ENCODE measurements at regions not wholly inside any gene's neighbourhood (a gene's known extent, or its start where the extent isn't known, plus 50 kb on each side); places are given as distances from the start of the nearest gene placed in this dataset.

DNA sequence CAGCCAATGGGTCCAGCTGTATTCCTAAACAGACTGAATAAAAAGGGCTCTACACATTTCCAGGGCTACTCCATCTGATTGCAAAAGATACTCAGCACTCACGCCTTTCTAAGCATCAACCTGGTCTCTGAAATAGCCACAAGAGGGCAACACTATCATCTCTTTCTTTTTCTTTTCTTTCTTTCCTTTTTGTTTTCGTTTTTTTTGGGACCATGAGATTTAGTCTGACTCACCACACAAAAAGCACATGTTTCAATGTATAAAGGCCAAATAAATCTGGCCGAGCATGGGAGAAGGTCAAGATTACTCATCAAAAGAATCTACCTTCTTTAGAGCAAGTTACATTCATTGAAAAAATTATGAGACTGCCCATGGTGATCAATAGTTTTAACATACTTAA lies 805.6 kb upstream of the ARGLU1 start:
- ATAC-seq = no peak

- ATAC-seq = no peak
These were observed 802.3 kb upstream of the ARGLU1 start for GRCh38 chr13:107370015-107370785.

- ATAC-seq = no peak
These were observed 799.3 kb upstream of the ARGLU1 start for GRCh38 chr13:107367258-107367657.

DNA sequence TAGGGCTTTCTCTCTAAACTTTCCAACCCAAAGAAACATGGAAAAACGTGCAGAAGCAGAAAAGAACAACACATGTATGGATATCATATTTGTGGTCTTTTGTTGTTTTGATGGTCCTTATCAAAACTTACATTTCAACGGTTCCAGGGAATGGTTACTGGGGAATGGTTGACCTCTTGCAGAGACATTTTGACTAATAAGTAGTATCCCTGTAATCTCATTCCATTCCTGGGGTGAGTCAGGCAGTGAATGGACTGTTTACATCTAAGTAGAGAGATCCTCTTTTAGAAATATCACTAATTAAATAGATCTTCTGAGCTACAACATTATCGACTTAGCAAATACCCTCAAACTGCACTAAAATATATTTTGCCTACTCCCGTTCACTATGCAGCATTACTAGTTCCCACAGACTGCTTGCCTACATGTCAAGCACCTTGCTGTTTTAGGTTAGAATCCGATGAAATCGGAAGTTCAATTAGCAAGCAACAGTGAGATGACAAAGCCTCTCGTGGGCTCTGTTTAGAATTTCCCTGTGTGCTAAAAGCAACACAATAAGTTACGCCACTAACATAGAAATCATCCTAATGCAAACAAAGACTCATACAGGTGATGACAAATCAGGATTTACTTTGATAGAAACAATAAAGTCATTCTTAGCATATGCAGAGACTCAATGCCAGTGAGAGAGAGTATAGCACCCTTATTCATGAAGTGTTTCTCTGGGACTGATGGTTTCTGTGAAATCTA lies 797.7 kb upstream of the ARGLU1 start:
- ATAC-seq = no peak

- no peak for ATAC-seq
These were observed 796.7 kb upstream of the ARGLU1 start for GRCh38 chr13:107364658-107365057.

GRCh38 chr13:107361666-107362065 lies 793.7 kb upstream of the ARGLU1 start:
- ATAC-seq = no peak

GRCh38 chr13:107360010-107360409 lies 792.1 kb upstream of the ARGLU1 start:
- no peak for ATAC-seq

DNA sequence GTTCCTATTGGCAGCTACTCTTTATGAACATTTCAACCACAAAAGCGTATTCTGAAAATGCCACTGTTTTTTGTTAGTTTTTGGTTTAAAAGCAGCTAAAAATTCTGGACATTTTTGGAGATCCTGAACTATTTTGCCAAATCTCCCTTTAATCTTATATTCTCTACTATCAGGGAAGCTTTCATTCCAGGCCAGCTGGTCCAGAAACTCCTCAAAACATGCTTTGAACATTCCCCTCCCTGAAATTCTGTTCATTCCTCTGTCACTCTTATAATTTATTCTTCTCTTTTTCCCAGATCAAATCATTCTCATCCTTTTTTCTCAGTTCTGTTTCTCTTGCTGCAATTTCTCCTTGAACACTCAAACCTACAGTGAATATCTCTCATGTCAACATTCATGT lies 790.9 kb upstream of the ARGLU1 start:
- no peak for ATAC-seq

DNA sequence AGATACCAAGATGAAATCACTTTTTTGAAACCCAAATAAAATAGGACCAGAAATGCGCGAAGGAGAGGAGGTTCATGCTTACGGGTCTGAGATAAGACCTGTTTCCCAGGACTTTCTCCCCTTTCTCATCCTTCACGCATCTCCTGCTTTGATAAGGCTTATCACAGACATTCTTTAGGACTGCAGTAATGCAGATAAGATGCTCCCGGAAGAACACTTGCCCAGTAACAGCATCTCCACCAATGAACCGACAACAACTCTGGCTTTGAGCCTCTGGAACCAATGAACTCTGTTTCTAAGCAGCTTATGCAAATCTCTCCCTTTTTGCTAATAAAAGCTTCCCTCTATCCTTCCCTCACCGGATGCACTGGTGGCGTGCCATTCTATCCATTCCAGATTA lies 783.4 kb upstream of the ARGLU1 start:
- ATAC-seq = no peak

- ATAC-seq = no peak
These were observed 781.0 kb upstream of the ARGLU1 start for GRCh38 chr13:107348925-107349324.

DNA sequence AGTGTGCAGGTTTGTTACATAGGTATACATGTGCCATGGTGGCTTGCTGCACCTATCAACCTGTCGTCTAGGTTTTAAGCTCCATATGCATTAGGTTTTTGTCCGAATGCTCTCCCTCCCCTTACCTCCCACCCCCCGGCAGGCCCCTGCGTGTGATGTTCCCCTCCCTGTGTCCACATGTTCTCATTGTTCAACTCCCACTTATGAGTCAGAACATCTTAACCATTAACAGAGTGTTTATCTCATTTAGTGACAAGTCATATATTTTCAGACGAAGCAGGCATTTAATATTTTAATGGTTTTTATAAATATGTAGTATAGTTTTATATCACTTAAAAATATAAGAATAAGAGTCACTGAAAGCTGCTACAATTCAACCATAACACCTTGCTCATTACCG lies 780.5 kb upstream of the ARGLU1 start:
- no peak for ATAC-seq

- no peak for ATAC-seq
These were observed 779.9 kb upstream of the ARGLU1 start for GRCh38 chr13:107347641-107348369.

DNA sequence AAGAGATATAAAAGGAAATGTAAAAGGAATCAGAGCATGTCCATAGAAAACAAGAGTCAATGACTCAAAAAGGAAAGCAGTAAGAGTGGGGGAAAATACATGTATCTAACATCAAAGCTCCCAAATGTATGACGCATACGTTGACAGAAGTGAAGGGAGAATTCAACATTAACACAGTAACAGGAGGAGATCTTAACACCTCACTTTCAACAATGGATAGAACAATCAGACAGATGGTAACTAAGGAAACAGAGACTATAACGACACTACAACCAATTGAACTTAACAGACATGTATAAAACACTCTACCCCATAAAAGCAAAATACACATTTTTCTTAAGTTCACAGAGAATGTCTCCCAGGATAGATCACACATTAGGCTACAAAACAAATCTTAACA lies 774.8 kb upstream of the ARGLU1 start:
- no peak for ATAC-seq

DNA sequence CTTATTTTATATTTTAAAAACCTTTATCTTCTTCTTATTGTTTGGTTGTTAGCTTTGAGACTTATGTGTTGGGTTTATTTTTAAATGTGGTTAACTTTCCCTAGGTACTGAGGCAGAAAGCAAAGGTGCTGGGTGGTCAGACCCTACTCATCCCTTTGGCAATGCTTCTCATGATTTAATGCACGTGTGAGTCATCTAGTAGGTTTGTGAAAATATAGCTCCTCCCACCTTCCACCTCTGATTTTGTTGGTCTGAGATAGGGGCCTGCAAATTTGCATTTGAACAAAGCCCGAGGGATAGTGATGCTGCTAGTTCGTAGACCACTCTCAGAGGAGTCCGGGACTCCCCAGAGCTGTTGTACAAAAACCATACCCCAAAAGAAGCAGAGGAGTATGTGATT lies 771.3 kb upstream of the ARGLU1 start:
- ATAC-seq = no peak

DNA sequence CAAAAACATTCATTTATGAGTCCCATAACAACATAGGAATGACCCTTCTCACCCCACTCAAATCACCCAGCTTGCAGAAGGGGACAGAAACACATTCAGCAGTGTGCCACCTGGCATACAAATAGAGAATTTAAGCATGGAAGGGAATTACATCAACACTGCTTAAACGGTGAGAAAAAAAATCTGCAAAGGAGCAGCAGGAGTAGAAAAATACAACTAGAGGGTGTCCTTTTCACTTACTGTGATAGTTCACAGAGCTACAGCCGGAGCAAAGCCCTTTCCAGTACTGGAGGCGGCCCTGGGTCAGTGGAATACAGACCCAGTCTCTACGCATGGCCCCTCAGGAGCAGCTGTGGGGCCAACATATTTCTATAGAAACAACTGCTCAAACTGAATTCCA lies 764.3 kb upstream of the ARGLU1 start:
- ATAC-seq = no peak

- no peak for ATAC-seq
These were observed 763.4 kb upstream of the ARGLU1 start for GRCh38 chr13:107331359-107331758.

DNA sequence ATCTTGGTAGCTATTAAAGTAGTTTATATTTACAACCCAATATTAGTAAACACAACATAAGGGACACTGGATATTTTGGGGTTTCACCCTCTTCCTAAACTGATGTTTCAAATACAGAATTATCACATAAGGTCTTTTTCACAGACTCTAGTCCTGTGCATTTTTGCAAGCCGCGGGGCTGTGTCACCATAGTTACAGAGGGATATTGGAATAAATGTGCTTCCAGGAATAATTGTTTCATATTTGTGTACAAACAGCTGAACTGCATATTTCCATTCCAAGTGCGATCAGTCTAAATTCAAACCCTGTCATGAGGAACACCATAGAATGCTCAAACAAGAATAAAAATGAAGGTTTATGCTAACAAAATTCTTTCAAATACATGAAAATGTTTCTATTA lies 762.5 kb upstream of the ARGLU1 start:
- ATAC-seq = no peak

GRCh38 chr13:107329991-107330390 lies 762.1 kb upstream of the ARGLU1 start:
- no peak for ATAC-seq

GRCh38 chr13:107324416-107325204 lies 756.7 kb upstream of the ARGLU1 start:
- no peak for ATAC-seq

DNA sequence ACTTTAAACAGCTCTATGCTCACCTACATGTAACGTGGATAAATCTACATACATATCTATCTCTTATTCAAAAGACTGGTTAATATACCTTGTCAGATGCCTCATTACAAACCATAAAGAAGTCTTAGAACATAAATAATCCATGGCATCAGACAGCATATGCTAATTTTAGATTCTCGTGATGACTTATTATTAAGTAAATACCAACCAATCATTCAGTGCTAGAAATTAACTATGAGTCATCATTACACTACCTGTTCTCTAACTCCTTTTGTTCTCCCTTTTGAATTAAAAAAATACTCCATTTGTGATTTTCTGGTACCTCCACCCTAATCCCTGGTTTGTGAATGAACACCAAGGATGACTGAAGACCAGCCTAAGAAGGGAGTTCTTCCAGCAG lies 754.3 kb upstream of the ARGLU1 start:
- no peak for ATAC-seq

DNA sequence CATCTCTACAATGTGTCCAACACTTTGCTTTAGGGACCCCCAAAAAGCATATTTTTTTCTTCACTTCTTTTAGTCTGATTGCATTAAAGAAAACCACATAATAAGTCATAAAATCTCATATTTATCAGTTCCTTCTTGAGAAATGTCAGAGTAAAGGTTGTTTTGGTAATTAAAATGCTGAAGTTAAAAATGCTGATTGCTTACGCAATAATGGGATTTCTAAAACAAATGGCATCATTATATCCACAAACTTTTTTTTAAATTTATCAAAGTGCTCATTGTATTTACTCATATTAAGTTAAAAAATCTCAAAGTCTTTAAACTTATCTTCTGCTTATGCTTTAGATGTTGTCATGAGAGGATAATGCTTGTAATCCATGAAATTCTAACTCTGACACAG lies 737.2 kb upstream of the ARGLU1 start:
- no peak for ATAC-seq

DNA sequence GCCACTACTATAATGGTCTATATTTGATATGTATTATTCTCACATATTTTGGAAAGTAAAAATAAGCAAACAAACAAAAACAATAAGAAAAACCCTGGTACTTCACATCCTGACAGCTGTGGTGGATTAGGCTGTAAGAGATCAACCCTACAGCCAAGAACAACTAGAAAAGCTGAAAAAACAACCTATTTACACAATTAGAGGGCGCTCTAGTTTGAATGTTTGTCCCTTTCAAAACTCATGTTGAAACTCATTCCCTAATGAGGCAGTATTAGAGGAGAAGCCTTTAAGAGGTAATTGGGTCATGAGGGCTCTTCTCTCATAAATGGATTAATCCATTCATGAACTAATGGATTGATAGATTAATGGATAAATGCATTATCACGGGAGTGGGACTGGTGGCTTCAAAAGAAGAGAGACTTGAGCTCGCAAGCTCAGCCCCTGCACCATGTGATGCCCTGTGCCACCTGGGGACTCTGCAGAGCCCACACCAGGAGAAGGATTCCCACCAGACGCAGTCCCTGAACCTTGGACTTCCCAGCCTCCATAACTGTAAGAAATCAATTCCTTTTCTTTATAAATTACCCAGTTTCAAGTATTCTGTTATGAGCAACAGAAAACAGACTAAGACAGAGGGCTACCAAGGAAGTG lies 733.9 kb upstream of the ARGLU1 start:
- no peak for ATAC-seq

Data from esophagus mucosa (tissue), 1 donor.